H1 (cell line): ENCODE measurements at regions not wholly inside any gene's neighbourhood (a gene's known extent, or its start where the extent isn't known, plus 50 kb on each side); places are given as distances from the start of the nearest gene placed in this dataset.

Experiments
- CTCF ChIA-PET: fragments of 300-600 bp; sonication (Branson Sonifier 250); formaldehyde crosslinking; loops from one replicate; lab custom pipeline; 2021; ENCODE audit not compliant: partially characterized antibody; lab: Charles Lee
- POLR2A ChIA-PET: fragments of 300-600 bp; sonication (Branson Sonifier 250); formaldehyde crosslinking; loops from one replicate; lab custom pipeline; 2021; ENCODE audit warnings: inconsistent platforms; ENCODE audit not compliant: partially characterized antibody; lab: Charles Lee
- DNase-seq, 2 experiments: peaks; one replicate each; pipeline versions ENCODE4 v3.0.0 to v3.0.0-alpha.2; 2010 to 2022; ENCODE audit warnings: low spot score in 2 of 2, low read depth in 1 of 2, mixed read lengths in 1 of 2
- FAIRE-seq: peaks from 2 replicates; lab custom pipeline; 2011; peaks lifted over from hg19 to GRCh38; lab: Jason Lieb, UNC
- H2AFZ ChIP-seq: 2 replicates; pipeline ENCODE4 v1.8.1; 2012; ENCODE audit warnings: low read length, inconsistent platforms
- H2AK5ac ChIP-seq: 2 replicates; pipeline ENCODE4 v1.6.1; 2013; ENCODE audit warnings: low read depth, low read length
- H2BK120ac ChIP-seq: replicated peaks from 2 replicates; pipeline ENCODE3; 2013; ENCODE audit warnings: low read depth, low read length, inconsistent platforms
- H2BK12ac ChIP-seq: 2 replicates; pipeline ENCODE4 v1.6.1; 2013; ENCODE audit warnings: low read depth, low read length
- H2BK15ac ChIP-seq: 2 replicates; pipeline ENCODE4 v1.6.1; 2013; ENCODE audit warnings: low read length
- H2BK20ac ChIP-seq: 2 replicates; pipeline ENCODE4 v1.6.1; 2013; ENCODE audit warnings: low read length
- H2BK5ac ChIP-seq: 2 replicates; pipeline ENCODE4 v1.6.1; 2013; ENCODE audit warnings: low read depth, low read length
- H3K14ac ChIP-seq: 2 replicates; pipeline ENCODE4 v1.6.1; 2013; ENCODE audit warnings: inconsistent platforms; ENCODE audit not compliant: insufficient read length
- H3K18ac ChIP-seq: 2 replicates; pipeline ENCODE4 v1.6.1; 2013; ENCODE audit warnings: low read length; ENCODE audit errors: extremely low read depth
- H3K23ac ChIP-seq: 2 replicates; pipeline ENCODE4 v1.6.1; 2013; ENCODE audit warnings: inconsistent platforms; ENCODE audit not compliant: insufficient read length
- H3K23me2 ChIP-seq: 2 replicates; pipeline ENCODE4 v1.6.1; 2013; ENCODE audit warnings: low read depth, low read length
- H3K27ac ChIP-seq: 2 replicates; pipeline ENCODE4 v1.6.1; 2011; ENCODE audit warnings: low read depth, low read length, inconsistent platforms
- H3K27me3 ChIP-seq, 4 experiments: replicated peaks in 1 of 4; 1 replicate in 1 of 4; 2 replicates in 3 of 4; pipeline versions ENCODE4 v1.6.1 to v1.8.1; 2011 to 2013; ENCODE audit warnings: low read length in 3 of 4, mild to moderate bottlenecking in 3 of 4, inconsistent platforms in 2 of 4, mixed read lengths in 2 of 4, moderate library complexity in 1 of 4; ENCODE audit not compliant: control insufficient read depth in 3 of 4, insufficient read depth in 3 of 4; ENCODE audit errors: extremely low read depth in 1 of 4
- H3K36me3 ChIP-seq, 4 experiments: 2 replicates each; pipeline versions ENCODE4 v1.6.1 to v1.8.1; 2011 to 2013; ENCODE audit warnings: mild to moderate bottlenecking in 4 of 4, low read length in 3 of 4, moderate library complexity in 2 of 4, control low read depth in 1 of 4, inconsistent platforms in 1 of 4; ENCODE audit not compliant: insufficient read depth in 4 of 4, control insufficient read depth in 2 of 4
- H3K4ac ChIP-seq: replicated peaks from 2 replicates; pipeline ENCODE3; 2013; ENCODE audit warnings: low read length, low read depth, mixed read lengths, inconsistent platforms; ENCODE audit not compliant: insufficient read length
- H3K4me1 ChIP-seq, 4 experiments: replicated peaks in 1 of 4; 1 replicate in 1 of 4; 2 replicates in 3 of 4; pipeline versions ENCODE4 v1.6.1 to v1.8.1; 2011 to 2013; ENCODE audit warnings: low read length in 3 of 4, inconsistent platforms in 2 of 4, mixed read lengths in 1 of 4; ENCODE audit not compliant: insufficient read depth in 4 of 4, control insufficient read depth in 3 of 4
- H3K4me2 ChIP-seq, 2 experiments: 2 replicates each; pipeline versions ENCODE4 v1.6.1 to v1.8.1; 2011 to 2013; ENCODE audit warnings: low read depth in 2 of 2, low read length in 2 of 2, control low read depth in 1 of 2, inconsistent platforms in 1 of 2, mild to moderate bottlenecking in 1 of 2; ENCODE audit not compliant: insufficient read depth in 1 of 2
- H3K4me3 ChIP-seq, 4 experiments: fragments of 200-600, 300-600 bp in 1 of 4; sonication (generic), shearing (Covaris generic), sonication (Bioruptor Twin) in 1 of 4; 2 replicates each; pipeline versions ENCODE4 v1.5.1 to v1.8.1; 2011 to 2016; ENCODE audit warnings: low read length in 4 of 4, low read depth in 3 of 4, control low read depth in 2 of 4, inconsistent platforms in 2 of 4, mild to moderate bottlenecking in 2 of 4, mixed read lengths in 1 of 4, moderate library complexity in 1 of 4; ENCODE audit not compliant: insufficient read depth in 2 of 4; ENCODE audit errors: extremely low read depth in 1 of 4
- H3K56ac ChIP-seq: replicated peaks from 2 replicates; pipeline ENCODE3; 2013; ENCODE audit warnings: low read depth, mild to moderate bottlenecking, mixed read lengths, low read length, inconsistent platforms; ENCODE audit not compliant: insufficient read length
- H3K79me1 ChIP-seq: 2 replicates; pipeline ENCODE4 v1.6.1; 2013; ENCODE audit warnings: low read depth, low read length, control low read depth
- H3K79me2 ChIP-seq, 2 experiments: 2 replicates each; pipeline versions ENCODE4 v1.6.1 to v1.8.1; 2012 to 2013; ENCODE audit warnings: low read length in 2 of 2, mild to moderate bottlenecking in 2 of 2, inconsistent platforms in 1 of 2; ENCODE audit not compliant: insufficient read depth in 2 of 2, control insufficient read depth in 1 of 2
- H3K9ac ChIP-seq, 4 experiments: replicated peaks in 1 of 4; 1 replicate in 1 of 4; 2 replicates in 3 of 4; pipeline versions ENCODE4 v1.6.1 to v1.8.1; 2011 to 2013; ENCODE audit warnings: low read depth in 3 of 4, low read length in 3 of 4, control low read depth in 2 of 4, mild to moderate bottlenecking in 2 of 4, moderate library complexity in 2 of 4, inconsistent platforms in 1 of 4; ENCODE audit errors: extremely low read depth in 1 of 4
- H3K9me3 ChIP-seq, 2 experiments: 2 replicates each; pipeline versions ENCODE4 v1.6.1 to v1.8.1; 2012 to 2013; ENCODE audit warnings: mild to moderate bottlenecking in 2 of 2, moderate library complexity in 2 of 2, control low read depth in 1 of 2, inconsistent platforms in 1 of 2, low read depth in 1 of 2, low read length in 1 of 2, mixed read lengths in 1 of 2; ENCODE audit not compliant: insufficient read depth in 2 of 2
- H4K20me1 ChIP-seq, 2 experiments: replicated peaks in 1 of 2; 2 replicates each; pipeline versions ENCODE3 to v1.8.1; 2011 to 2013; ENCODE audit warnings: inconsistent platforms in 2 of 2, low read length in 2 of 2, mild to moderate bottlenecking in 1 of 2; ENCODE audit not compliant: insufficient read depth in 2 of 2, control insufficient read depth in 1 of 2
- H4K5ac ChIP-seq: 2 replicates; pipeline ENCODE4 v1.6.1; 2013; ENCODE audit warnings: low read length, low read depth, mixed read lengths, inconsistent platforms; ENCODE audit not compliant: insufficient read length
- H4K8ac ChIP-seq: 2 replicates; pipeline ENCODE4 v1.8.0; 2013; ENCODE audit warnings: mild to moderate bottlenecking, moderate library complexity, low read length, inconsistent platforms; ENCODE audit not compliant: insufficient read depth; ENCODE audit errors: extremely low read depth
- H4K91ac ChIP-seq: replicated peaks from 2 replicates; pipeline ENCODE3; 2013; ENCODE audit warnings: low read length, mixed read lengths, inconsistent platforms; ENCODE audit not compliant: insufficient read length
- BCL11A ChIP-seq, 2 experiments: IDR thresholded peaks; one replicate each; pipeline ENCODE4 v1.6.1; 2011; ENCODE audit warnings: low read depth in 2 of 2, low read length in 2 of 2, mild to moderate bottlenecking in 2 of 2
- KDM4A ChIP-seq: IDR thresholded peaks from one replicate; pipeline ENCODE4 v1.7.1; 2012; ENCODE audit warnings: low read depth, mild to moderate bottlenecking, moderate library complexity, low read length, inconsistent platforms; ENCODE audit not compliant: severe bottlenecking
- PHF8 ChIP-seq: fragments of 200-600 bp; sonication (generic); conservative IDR thresholded peaks from 2 replicates; pipeline ENCODE4 v1.7.1; 2012; ENCODE audit warnings: low read depth, mild to moderate bottlenecking, inconsistent platforms, low read length, moderate library complexity
- RAD21 ChIP-seq, 2 experiments: IDR thresholded peaks in 1 of 2; conservative IDR thresholded peaks in 1 of 2; 2 replicates each; pipeline ENCODE4 v1.6.1; 2011; ENCODE audit warnings: low read depth in 2 of 2, low read length in 2 of 2, improper control_type of control experiment in 1 of 2, inconsistent platforms in 1 of 2, mild to moderate bottlenecking in 1 of 2, moderate library complexity in 1 of 2
- SP2 ChIP-seq: IDR thresholded peaks from 2 replicates; pipeline ENCODE4 v1.6.1; 2012; ENCODE audit warnings: mild to moderate bottlenecking, low read length, inconsistent platforms
- WGBS, 2 experiments: shearing (Covaris generic) in 1 of 2; methylation state at CpG; one replicate each; pipeline versions ENCODE4 v1.1.6 to v1.1.7; 2013 to 2015; ENCODE audit warnings: low lambda C conversion rate in 2 of 2, mixed read lengths in 2 of 2, inconsistent platforms in 1 of 2, low coverage in 1 of 2, missing lambda C conversion rate in 1 of 2; ENCODE audit not compliant: insufficient replicate concordance in 2 of 2, insufficient coverage in 1 of 2, insufficient read length in 1 of 2; ENCODE audit errors: extremely low coverage in 1 of 2, missing lambda C conversion rate in 1 of 2; 5-methylcytosine and 5-hydroxymethylcytosine counted together

DNA sequence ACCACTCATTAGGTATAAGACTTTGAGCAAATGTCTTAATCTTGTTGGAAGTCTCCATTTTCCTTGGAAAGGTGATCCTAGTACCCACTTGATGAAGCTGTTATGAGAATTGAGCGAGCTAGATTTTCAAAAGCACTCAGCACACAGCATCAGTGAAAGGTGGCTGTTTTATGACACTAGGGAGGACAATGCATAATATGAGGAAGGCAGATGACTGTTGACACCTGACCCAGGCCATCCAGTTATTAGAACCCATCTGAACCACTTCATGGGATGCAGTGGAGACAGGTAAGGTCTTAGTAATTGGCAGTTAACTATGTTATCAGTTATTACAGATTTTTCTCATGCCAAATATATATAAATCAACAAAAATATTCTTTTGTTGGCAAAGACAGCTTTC, 369.9 kb upstream of the PDE3A start:
- no peak overlapping the region for H3K27ac ChIP-seq
- 100% methylated on average over 1 of the region's 1 CpG; no CpG with 5 or more reads in 1 of the 2 experiments for WGBS, 2 experiments
- no peak overlapping the region for H3K9ac ChIP-seq
- H3K56ac ChIP-seq: no peak overlapping the region
- DNase-seq (no peak), FAIRE-seq (no peak)
- H2AK5ac ChIP-seq: no peak overlapping the region
- no peak overlapping the region for H2BK5ac ChIP-seq
- TF ChIP-seq PHF8 (no peak), SP2 (no peak), RAD21 (IDR thresholded peaks at IDR 0.05 in 1 of 2, conservative IDR thresholded peaks at IDR 0.05 in 1 of 2; ENCODE audit: low read depth in 2 of 2, low read length in 2 of 2) (no peak), BCL11A (IDR thresholded peaks at IDR 0.05; ENCODE audit: low read depth in 2 of 2, low read length in 2 of 2) (no peak), KDM4A (no peak)
- ChIA-PET POLR2A (no interaction called here), CTCF (interaction anchor here (0.5 to 0.6 kb wide), 2 partner anchors 301 to 512 kb away, joined by 3 read pairs; no protein-coding TSS in a partner anchor)
- no peaks in the 10 kb centered on the region for H3K4me1 ChIP-seq
- no peak overlapping the region for H3K4ac ChIP-seq
- H2AFZ ChIP-seq: no peak overlapping the region
- no peak overlapping the region for H3K4me2 ChIP-seq
- no peaks in the 10 kb centered on the region for H4K20me1 ChIP-seq
- H2BK20ac ChIP-seq: no peak overlapping the region
- H2BK15ac ChIP-seq: no peak overlapping the region
- no peaks in the 10 kb centered on the region for H3K36me3 ChIP-seq
- H3K79me1 ChIP-seq: no peaks in the 10 kb centered on the region
- H4K5ac ChIP-seq: no peak overlapping the region
- no peak overlapping the region for H3K14ac ChIP-seq
- H2BK120ac ChIP-seq: no peak overlapping the region
- no peak overlapping the region for H4K91ac ChIP-seq
- H2BK12ac ChIP-seq: no peak overlapping the region
- H3K23me2 ChIP-seq: no peaks in the 10 kb centered on the region
- no peaks in the 10 kb centered on the region for H3K9me3 ChIP-seq
- no peak overlapping the region for H3K23ac ChIP-seq
- no peak overlapping the region for H3K4me3 ChIP-seq
- no peaks in the 10 kb centered on the region for H3K79me2 ChIP-seq
- no peaks in the 10 kb centered on the region for H3K27me3 ChIP-seq
- H3K18ac ChIP-seq: no peak overlapping the region
- H4K8ac ChIP-seq: no peak overlapping the region
